Stomach smooth muscle (tissue), 2 donors: ENCODE measurements at regions not wholly inside any gene's neighbourhood (a gene's known extent, or its start where the extent isn't known, plus 50 kb on each side); places are given as distances from the start of the nearest gene placed in this dataset.

Experiments used
- H3K27ac ChIP-seq: one replicate; pipeline ENCODE4 v1.7.0; 2013; ENCODE audit warnings: mild to moderate bottlenecking, low read length, inconsistent platforms
- H3K27me3 ChIP-seq, 2 donors: one replicate each; pipeline ENCODE4 v1.7.0; 2013; ENCODE audit warnings: low read length in 2 of 2; ENCODE audit not compliant: insufficient read depth in 2 of 2, control insufficient read depth in 1 of 2
- H3K36me3 ChIP-seq, 2 donors: one replicate each; pipeline ENCODE4 v1.7.0; 2013; ENCODE audit warnings: low read length in 2 of 2; ENCODE audit not compliant: control insufficient read depth in 2 of 2, insufficient read depth in 2 of 2
- H3K4me1 ChIP-seq: one replicate; pipeline ENCODE4 v1.7.0; 2013; ENCODE audit warnings: low read length; ENCODE audit not compliant: control insufficient read depth, insufficient read depth
- H3K4me3 ChIP-seq, 2 donors: one replicate each; pipeline ENCODE4 v1.7.0; 2013; ENCODE audit warnings: low read length in 2 of 2
- H3K9ac ChIP-seq, 2 donors: one replicate each; pipeline ENCODE4 v1.7.0; 2013; ENCODE audit warnings: low read length in 2 of 2, mild to moderate bottlenecking in 1 of 2
- H3K9me3 ChIP-seq, 2 donors: one replicate each; pipeline ENCODE4 v1.7.0; 2013; ENCODE audit warnings: low read length in 2 of 2; ENCODE audit not compliant: control insufficient read depth in 2 of 2
- donor health status: healthy.
- donor health status: Pancreatic carcinoma.

DNA sequence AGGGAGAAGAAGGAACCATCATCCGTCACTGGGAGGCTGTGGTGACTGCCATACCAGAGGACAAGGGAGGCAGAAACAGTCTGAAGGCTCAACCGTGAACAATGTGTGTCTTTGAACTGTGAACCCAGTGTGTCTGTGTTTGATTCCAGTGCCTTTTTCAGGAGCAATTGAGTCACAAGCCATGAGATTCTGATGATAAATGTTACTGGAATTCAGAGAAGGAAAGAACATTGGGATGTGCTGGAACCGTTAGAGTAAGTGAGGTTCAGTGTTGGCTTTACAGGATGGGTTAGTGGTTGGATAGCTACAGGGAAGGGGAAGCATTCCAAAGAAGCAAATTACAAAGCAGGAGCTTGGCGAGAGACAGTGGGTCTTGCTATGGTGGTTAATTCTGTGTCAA is 464.4 kb downstream of the TRIML1 start:
- Histone ChIP-seq H3K9ac (no peak overlapping the region), H3K27me3 (no peaks in the 10 kb centered on the region), H3K36me3 (no peaks in the 10 kb centered on the region), H3K4me3 (no peak overlapping the region), H3K27ac (no peak overlapping the region), H3K9me3 (peaks cover 0 to 5% of the 10 kb centered on the region in 2 donors), H3K4me1 (no peaks in the 10 kb centered on the region)

DNA sequence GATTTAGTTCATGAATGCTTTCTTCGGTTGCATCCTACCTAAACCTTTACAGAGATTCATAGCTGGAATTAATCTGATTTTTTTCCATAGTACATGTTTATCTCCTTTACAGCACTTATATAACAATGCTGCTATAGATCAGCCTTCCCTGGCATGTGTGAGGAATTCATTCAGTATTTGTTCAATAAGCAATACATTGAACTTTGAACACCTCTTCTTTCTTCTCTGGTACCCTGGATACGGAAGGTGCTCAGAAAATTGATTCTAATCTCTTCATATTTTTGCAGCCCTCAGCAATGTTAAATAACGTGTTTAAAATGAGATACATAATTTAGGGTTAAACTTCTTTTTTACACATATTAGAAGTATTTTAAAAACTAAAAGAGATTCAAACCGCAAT is 467.4 kb downstream of the TRIML1 start:
- H3K9me3 ChIP-seq: peaks cover 0 to 5% of the 10 kb centered on the region in 2 donors
- H3K27ac ChIP-seq: no peak overlapping the region
- H3K4me1 ChIP-seq: no peaks in the 10 kb centered on the region
- no peaks in the 10 kb centered on the region for H3K36me3 ChIP-seq
- H3K9ac ChIP-seq: no peak overlapping the region
- H3K27me3 ChIP-seq: no peaks in the 10 kb centered on the region
- H3K4me3 ChIP-seq: no peak overlapping the region

DNA sequence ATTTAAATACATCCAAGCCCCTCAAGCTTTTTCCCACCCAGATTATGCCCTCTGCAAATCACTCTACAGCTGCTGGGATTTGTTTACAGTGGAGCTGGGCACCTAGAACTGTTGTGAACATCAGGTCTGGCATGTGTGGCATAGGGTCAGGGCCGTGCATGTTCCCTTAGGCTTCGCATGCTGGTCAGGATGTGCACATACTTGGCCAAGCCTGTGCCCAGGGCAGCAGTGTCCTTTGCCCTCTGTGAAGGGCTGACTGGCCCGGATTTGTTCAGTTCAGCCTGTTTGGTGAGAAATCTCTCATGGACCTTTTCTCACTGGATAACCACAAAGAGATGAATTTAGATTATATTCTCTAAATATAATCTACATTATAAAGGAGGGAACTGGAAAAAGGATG is 471.9 kb downstream of the TRIML1 start:
- no peaks in the 10 kb centered on the region for H3K9me3 ChIP-seq
- no peaks in the 10 kb centered on the region for H3K27me3 ChIP-seq
- H3K9ac ChIP-seq: no peak overlapping the region
- H3K27ac ChIP-seq: no peak overlapping the region
- no peaks in the 10 kb centered on the region for H3K36me3 ChIP-seq
- H3K4me1 ChIP-seq: no peaks in the 10 kb centered on the region
- no peak overlapping the region for H3K4me3 ChIP-seq

DNA sequence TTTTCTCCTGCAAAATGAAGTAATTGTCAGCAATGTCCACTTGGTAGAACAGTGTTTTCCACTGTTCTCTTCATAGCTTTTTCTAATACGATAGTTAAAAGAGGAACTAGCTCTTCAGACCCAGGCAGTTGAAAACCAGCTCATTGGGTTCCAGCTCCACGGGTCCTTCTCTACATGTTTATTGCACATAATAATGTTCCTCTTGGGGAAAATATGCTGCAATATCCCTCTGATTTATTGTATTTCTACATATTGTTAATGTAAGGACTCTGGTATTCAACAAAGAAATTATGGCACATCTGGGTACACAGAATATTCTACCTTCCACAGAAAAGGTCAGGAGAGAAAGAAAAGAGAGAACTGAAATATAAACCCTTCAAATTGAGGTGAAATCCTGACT is 473.4 kb downstream of the TRIML1 start:
- H3K9ac ChIP-seq: no peak overlapping the region
- no peaks in the 10 kb centered on the region for H3K36me3 ChIP-seq
- H3K9me3 ChIP-seq: no peaks in the 10 kb centered on the region
- H3K27ac ChIP-seq: no peak overlapping the region
- no peaks in the 10 kb centered on the region for H3K4me1 ChIP-seq
- H3K4me3 ChIP-seq: no peak overlapping the region
- no peaks in the 10 kb centered on the region for H3K27me3 ChIP-seq

DNA sequence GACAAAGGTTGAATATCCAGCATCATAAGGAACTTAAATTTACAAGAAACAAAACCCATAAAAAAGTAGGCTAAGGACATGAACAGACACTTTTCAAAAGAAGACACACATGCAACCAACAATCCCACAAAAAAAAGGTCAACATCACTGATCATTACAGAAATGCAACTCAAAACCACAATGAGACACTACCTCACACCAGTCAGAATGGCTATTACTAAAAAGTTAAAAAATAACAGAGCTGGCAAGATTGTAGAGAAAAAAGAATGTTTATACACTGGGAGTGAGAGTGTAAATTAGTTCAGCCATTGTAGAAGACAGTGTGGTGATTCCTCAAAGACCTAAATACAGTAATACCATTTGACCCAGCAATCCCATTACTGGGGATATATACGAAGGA is 474.7 kb downstream of the TRIML1 start:
- H3K9ac ChIP-seq: no peak overlapping the region
- no peak overlapping the region for H3K4me3 ChIP-seq
- no peaks in the 10 kb centered on the region for H3K4me1 ChIP-seq
- no peaks in the 10 kb centered on the region for H3K36me3 ChIP-seq
- no peaks in the 10 kb centered on the region for H3K27me3 ChIP-seq
- no peaks in the 10 kb centered on the region for H3K9me3 ChIP-seq
- H3K27ac ChIP-seq: no peak overlapping the region

DNA sequence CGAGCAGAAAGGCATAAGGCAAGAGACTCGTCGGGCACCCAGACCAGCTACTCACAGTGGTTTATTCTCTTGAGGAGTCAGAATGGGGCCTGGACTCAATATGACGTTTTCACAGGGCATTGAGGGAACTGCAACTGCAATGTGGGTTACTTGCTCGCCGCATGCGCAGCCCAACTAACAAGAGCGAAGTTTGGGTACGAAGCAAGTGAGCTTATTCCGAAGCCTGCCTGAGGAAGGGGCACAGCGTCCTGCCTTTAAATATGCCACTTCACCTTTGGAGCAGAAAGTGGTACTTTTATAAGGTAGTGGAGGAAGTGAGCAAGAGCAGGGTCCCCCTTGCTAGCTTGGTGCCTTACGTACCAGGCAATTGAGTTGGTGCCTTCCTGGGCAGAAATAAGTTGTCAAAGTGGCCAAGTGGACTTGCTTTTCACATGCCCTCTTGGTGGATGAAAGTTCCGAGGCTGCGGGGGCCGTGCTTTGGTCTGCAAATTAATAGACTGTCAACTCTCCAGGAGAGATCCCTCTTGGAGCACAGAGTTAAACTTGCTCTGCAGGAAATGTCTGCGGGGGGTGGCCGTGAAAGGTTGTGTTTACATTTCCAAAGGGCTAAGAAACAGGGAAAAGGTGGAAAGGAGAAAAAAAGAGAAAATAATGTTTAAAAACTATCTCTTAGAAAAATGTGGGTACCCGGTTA is 480.4 kb downstream of the TRIML1 start:
- H3K9me3 ChIP-seq: no peaks in the 10 kb centered on the region
- H3K27ac ChIP-seq: no peak overlapping the region
- H3K4me1 ChIP-seq: no peaks in the 10 kb centered on the region
- H3K27me3 ChIP-seq: no peaks in the 10 kb centered on the region
- H3K36me3 ChIP-seq: no peaks in the 10 kb centered on the region
- no peak overlapping the region for H3K9ac ChIP-seq
- no peak overlapping the region for H3K4me3 ChIP-seq

DNA sequence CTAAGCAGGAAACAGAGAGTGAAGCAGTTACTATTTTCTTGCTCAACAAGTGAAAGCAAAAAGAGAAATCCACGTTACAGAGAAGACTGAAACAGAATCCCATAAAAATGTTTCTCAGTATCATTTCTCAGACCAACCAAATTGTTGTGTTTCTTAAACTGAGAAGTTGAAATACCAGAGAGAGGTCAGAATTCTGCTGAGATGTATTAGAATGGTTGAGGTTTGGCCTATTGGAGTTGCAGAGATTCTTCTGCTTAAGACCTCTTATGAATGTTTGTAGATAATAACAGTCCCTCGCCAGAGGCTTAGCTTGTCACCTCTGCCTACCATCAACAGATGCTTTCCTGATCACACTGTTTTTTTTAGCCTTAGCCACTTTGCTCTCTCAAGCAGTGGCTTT is 481.4 kb downstream of the TRIML1 start:
- no peak overlapping the region for H3K9ac ChIP-seq
- no peaks in the 10 kb centered on the region for H3K27me3 ChIP-seq

DNA sequence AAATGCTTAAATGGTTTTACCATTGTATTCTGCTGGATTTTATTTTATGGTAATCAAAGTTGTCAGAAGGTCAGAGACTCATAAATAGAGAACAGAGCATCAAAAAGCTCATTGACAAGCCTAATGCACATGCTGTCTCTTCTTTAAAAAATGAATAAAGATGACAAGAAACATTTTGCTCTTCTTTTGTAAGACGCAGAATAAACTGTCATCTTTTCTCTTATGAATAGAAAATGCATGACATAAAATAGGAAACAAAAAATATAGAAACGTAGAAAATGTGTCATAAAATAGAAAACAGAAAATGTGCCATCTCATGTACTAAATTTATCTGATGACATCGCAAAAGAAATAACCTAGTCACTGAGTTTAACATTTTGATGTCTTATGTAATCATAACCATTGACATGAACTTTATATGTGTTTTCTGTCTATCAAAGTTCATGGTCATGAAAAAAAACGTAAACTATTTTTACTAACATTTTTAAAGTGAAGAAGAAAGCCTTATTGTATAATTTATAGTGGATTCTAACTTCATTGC is 484.1 kb downstream of the TRIML1 start:
- Histone ChIP-seq H3K4me3 (no peak overlapping the region), H3K4me1 (no peaks in the 10 kb centered on the region), H3K9me3 (no peaks in the 10 kb centered on the region), H3K36me3 (no peaks in the 10 kb centered on the region), H3K27ac (no peak overlapping the region), H3K27me3 (no peaks in the 10 kb centered on the region), H3K9ac (no peak overlapping the region)

More for the DNA sequence above, 481.4 kb downstream of the TRIML1 start:
- no peak overlapping the region for H3K27ac ChIP-seq
- H3K9me3 ChIP-seq: no peaks in the 10 kb centered on the region
- H3K4me1 ChIP-seq: no peaks in the 10 kb centered on the region
- H3K36me3 ChIP-seq: no peaks in the 10 kb centered on the region
- H3K4me3 ChIP-seq: no peak overlapping the region

DNA sequence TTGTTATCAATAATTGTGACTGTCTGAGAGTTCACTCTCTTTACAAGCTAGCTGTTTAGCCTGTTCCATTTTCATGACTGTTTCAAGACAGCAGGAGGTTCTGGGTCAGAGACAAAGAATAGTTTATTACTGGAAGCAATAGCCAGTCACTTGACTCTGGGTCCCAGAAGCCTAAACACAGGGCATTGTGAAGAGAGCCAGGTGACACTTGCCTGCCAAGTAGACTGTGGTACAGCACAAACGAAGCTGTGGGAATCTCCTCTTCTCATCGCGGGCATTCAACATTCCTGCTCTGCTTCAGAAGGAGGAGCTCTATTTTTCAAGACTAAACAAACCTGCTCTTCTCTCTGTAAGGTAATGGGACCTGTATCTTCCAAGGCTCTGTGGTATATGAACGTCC is 485.1 kb downstream of the TRIML1 start:
- Histone ChIP-seq H3K4me1 (no peaks in the 10 kb centered on the region), H3K4me3 (no peak overlapping the region), H3K9me3 (no peaks in the 10 kb centered on the region), H3K27me3 (no peaks in the 10 kb centered on the region), H3K27ac (no peak overlapping the region), H3K9ac (no peak overlapping the region), H3K36me3 (no peaks in the 10 kb centered on the region)

DNA sequence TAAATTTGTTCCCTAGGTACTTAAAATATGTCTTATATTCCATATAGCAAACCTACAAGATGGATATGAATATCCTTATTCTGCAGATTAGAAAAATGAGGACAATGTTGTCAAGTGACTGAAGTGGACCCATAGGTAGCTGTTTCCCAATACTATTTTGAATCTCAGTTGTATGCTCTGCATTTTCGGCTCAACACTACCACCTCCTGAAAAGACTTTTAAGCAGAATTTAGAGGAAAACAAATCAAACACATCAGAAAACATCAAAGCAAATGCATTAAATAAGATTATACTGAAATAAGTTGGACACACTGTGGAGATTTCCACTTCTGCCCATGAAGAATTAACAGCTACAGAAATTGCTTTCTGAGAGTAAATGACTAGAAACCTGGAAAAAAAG is 488.7 kb downstream of the TRIML1 start:
- Histone ChIP-seq H3K27me3 (no peaks in the 10 kb centered on the region), H3K9me3 (peaks cover 0 to 5% of the 10 kb centered on the region in 2 donors), H3K36me3 (no peaks in the 10 kb centered on the region), H3K9ac (no peak overlapping the region), H3K4me3 (no peak overlapping the region), H3K27ac (no peak overlapping the region), H3K4me1 (no peaks in the 10 kb centered on the region)

DNA sequence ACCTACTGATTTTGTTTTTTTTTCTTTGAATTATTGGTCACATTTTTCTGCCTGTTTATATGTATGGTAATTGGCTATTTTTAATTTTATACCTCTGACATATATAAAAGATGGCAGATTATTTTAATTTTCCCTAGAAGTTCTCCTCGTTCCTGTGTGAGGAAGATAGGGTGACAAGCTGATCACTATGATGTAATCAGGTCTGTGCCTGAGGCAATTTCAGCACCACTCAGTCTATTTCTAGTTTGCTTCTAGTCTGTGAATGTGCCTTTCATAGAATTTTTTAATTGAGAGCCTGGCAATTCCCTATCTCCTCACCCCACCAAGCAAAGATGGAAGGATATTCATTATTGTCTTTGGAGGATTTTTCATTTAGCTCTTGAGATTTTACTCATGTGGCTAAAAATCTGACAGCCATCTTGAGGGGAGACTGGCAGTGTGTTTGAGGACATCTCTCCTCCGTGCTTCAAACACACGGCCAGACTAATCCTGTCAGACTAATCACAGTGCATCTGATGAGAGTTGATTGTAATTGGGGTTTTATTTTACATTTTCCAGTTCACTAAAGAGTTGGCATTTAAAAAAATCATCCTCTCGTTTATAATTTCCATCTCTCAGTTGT is 500.3 kb downstream of the TRIML1 start:
- no peaks in the 10 kb centered on the region for H3K4me1 ChIP-seq
- H3K36me3 ChIP-seq: no peaks in the 10 kb centered on the region
- no peak overlapping the region for H3K27ac ChIP-seq
- no peaks in the 10 kb centered on the region for H3K27me3 ChIP-seq
- no peak overlapping the region for H3K9ac ChIP-seq
- H3K9me3 ChIP-seq: no peaks in the 10 kb centered on the region
- H3K4me3 ChIP-seq: no peak overlapping the region
